Hepatocyte (in vitro differentiated cells): ENCODE measurements at regions not wholly inside any gene's neighbourhood (a gene's known extent, or its start where the extent isn't known, plus 50 kb on each side); places are given as distances from the start of the nearest gene placed in this dataset.

ENCODE experiments used
- CTCF ChIP-seq: fragments of 200-600 bp; sonication (generic); IDR thresholded peaks from 2 replicates; pipeline ENCODE4 v1.5.1; 2016; ENCODE audit warnings: antibody characterized with exemption, mild to moderate bottlenecking; ENCODE audit not compliant: poor library complexity
- EZH2phosphoT487 ChIP-seq: fragments of 200-600 bp; sonication (generic); IDR thresholded peaks from one replicate; pipeline ENCODE4 v1.6.1; 2018; ENCODE audit warnings: antibody characterized with exemption, mild to moderate bottlenecking, low read depth, moderate library complexity; ENCODE audit not compliant: unreplicated experiment, severe bottlenecking

GRCh38 chr3:22156868-22157267 lies 405.9 kb upstream of the ZNF385D start:
- TF ChIP-seq CTCF: no peak
- no peak for TF ChIP-seq EZH2phosphoT487
